ENCODE measurements at regions not wholly inside any gene's neighbourhood (a gene's known extent, or its start where the extent isn't known, plus 50 kb on each side); places are given as distances from the start of the nearest gene placed in this dataset.

DNA sequence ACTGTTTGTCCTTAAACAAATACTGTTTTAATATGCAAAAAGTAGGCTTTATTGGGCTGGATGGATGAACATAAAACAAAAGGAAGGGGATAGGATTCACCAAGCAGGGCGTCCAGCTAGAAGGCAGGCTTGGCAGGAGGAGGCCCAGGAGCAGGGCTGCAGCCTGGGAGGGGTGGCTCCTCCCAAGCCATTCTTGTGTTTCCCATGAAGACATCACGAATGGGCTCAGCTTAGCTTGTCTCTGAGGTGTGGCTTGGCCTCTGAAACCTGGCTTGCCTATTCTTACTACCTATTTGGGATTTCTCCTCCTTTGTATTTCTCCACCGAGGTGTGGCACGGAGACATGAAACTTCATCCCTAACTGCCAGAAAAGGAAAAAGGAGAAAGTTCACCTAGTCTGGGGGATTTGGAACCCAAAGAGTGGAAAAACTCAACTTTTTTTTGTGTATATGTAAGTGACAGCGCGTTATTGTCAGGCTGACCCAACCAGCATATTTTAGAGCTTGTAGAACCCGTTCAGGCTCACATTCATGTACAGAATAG, 481.9 kb upstream of the SPRED2 start:
- TF ChIP-seq EZH2 (IDR thresholded peaks at IDR 0.05; ENCODE audit: borderline replicate concordance, insufficient read depth, low read depth, low read length, poor library complexity, severe bottlenecking): no peak
- TF ChIP-seq, protein P1, sequence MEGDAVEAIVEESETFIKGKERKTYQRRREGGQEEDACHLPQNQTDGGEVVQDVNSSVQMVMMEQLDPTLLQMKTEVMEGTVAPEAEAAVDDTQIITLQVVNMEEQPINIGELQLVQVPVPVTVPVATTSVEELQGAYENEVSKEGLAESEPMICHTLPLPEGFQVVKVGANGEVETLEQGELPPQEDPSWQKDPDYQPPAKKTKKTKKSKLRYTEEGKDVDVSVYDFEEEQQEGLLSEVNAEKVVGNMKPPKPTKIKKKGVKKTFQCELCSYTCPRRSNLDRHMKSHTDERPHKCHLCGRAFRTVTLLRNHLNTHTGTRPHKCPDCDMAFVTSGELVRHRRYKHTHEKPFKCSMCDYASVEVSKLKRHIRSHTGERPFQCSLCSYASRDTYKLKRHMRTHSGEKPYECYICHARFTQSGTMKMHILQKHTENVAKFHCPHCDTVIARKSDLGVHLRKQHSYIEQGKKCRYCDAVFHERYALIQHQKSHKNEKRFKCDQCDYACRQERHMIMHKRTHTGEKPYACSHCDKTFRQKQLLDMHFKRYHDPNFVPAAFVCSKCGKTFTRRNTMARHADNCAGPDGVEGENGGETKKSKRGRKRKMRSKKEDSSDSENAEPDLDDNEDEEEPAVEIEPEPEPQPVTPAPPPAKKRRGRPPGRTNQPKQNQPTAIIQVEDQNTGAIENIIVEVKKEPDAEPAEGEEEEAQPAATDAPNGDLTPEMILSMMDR (IDR thresholded peaks at IDR 0.05): no peak
- Histone ChIP-seq H3K4me2 (replicated peaks; ENCODE audit: low read depth, low read length, poor library complexity, severe bottlenecking) (no peak overlapping the region), H3K4me1 (ENCODE audit: control insufficient read depth in 2 of 2, insufficient read depth in 2 of 2, low read length in 2 of 2) (no peaks in the 10 kb centered on the region), H3K4me3 (ENCODE audit: control extremely low read depth in 1 of 5, extremely low read depth in 1 of 5, insufficient read depth in 1 of 5, low read depth in 2 of 5, low read length in 4 of 5) (no peak overlapping the region), H3K27ac (ENCODE audit: low read length in 2 of 2) (no peak overlapping the region), H2AFZ (ENCODE audit: insufficient read depth, low read depth, low read length, poor library complexity, severe bottlenecking) (no peak overlapping the region), H3K27me3 (replicated peaks in 1 of 4; ENCODE audit: control extremely low read depth in 1 of 4, control insufficient read depth in 3 of 4, insufficient read depth in 4 of 4, low read length in 3 of 4) (no peaks in the 10 kb centered on the region), H3K36me3 (replicated peaks in 1 of 2; ENCODE audit: control extremely low read depth in 1 of 2, control insufficient read depth in 1 of 2, extremely low read depth in 1 of 2, insufficient read depth in 2 of 2, low read length in 1 of 2) (no peaks in the 10 kb centered on the region), H3K79me2 (ENCODE audit: control insufficient read depth, insufficient read depth, low read length) (no peaks in the 10 kb centered on the region), H3K9ac (ENCODE audit: low read length) (no peak overlapping the region), H3K9me3 (ENCODE audit: control extremely low read depth in 1 of 3, control insufficient read depth in 2 of 3, insufficient read depth in 1 of 3, low read length in 2 of 3) (no peaks in the 10 kb centered on the region), H4K20me1 (ENCODE audit: control insufficient read depth, insufficient read depth, low read length, poor library complexity, severe bottlenecking) (no peaks in the 10 kb centered on the region)
- Mint-ChIP-seq H3K27me3 (peaks cover 2% of the 10 kb centered on the region), H3K9me3 (ENCODE audit: insufficient read depth) (no peaks in the 10 kb centered on the region), H3K4me1 (no peaks in the 10 kb centered on the region), H3K27ac (no peak overlapping the region), H3K4me3 (no peak overlapping the region)
- 95% methylated on average over 5 of the region's 7 CpGs for WGBS (ENCODE audit: insufficient coverage)
- no peak for DNase-seq
- ATAC-seq (ENCODE audit: low read depth): no peak
- intact Hi-C loops (cut with micrococcal nuclease): no loop called here
- POLR2A ChIA-PET: no interaction called here
- CTCF ChIA-PET: no interaction called here

DNA sequence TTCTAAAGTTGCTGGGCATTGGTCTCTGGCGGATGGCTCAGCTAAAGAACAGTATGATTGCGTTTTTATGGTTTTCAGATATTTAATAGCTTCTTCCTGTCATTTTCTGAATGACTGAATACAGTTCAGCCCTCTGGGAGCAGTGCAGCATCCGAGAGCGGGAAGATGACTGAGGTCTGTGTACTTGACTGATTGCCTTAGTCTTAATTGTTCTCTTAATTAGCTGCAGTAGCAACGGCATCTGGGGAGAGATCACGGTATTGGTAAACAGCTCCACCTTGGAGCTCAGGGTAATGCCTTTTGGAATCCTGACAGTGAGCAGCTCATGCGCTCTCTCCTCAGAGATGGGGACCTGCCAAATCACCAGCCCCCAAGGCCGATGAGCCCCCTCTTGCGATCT, 481.4 kb upstream of the SPRED2 start:
- CTCF ChIA-PET: no interaction called here
- no peak overlapping the region for H3K27ac Mint-ChIP-seq

More for the DNA sequence above, 481.4 kb upstream of the SPRED2 start:
- Histone ChIP-seq H3K4me1 (ENCODE audit: control insufficient read depth in 2 of 2, insufficient read depth in 2 of 2, low read length in 2 of 2) (no peaks in the 10 kb centered on the region), H3K79me2 (ENCODE audit: control insufficient read depth, insufficient read depth, low read length) (no peaks in the 10 kb centered on the region), H3K4me2 (replicated peaks; ENCODE audit: low read depth, low read length, poor library complexity, severe bottlenecking) (no peak overlapping the region), H4K20me1 (ENCODE audit: control insufficient read depth, insufficient read depth, low read length, poor library complexity, severe bottlenecking) (no peaks in the 10 kb centered on the region), H3K27ac (ENCODE audit: low read length in 2 of 2) (no peak overlapping the region), H3K27me3 (replicated peaks in 1 of 4; ENCODE audit: control extremely low read depth in 1 of 4, control insufficient read depth in 3 of 4, insufficient read depth in 4 of 4, low read length in 3 of 4) (no peaks in the 10 kb centered on the region), H3K36me3 (replicated peaks in 1 of 2; ENCODE audit: control extremely low read depth in 1 of 2, control insufficient read depth in 1 of 2, extremely low read depth in 1 of 2, insufficient read depth in 2 of 2, low read length in 1 of 2) (no peaks in the 10 kb centered on the region), H3K4me3 (ENCODE audit: control extremely low read depth in 1 of 5, extremely low read depth in 1 of 5, insufficient read depth in 1 of 5, low read depth in 2 of 5, low read length in 4 of 5) (no peak overlapping the region), H3K9ac (ENCODE audit: low read length) (no peak overlapping the region), H3K9me3 (ENCODE audit: control extremely low read depth in 1 of 3, control insufficient read depth in 2 of 3, insufficient read depth in 1 of 3, low read length in 2 of 3) (no peaks in the 10 kb centered on the region), H2AFZ (ENCODE audit: insufficient read depth, low read depth, low read length, poor library complexity, severe bottlenecking) (no peak overlapping the region)
- WGBS (ENCODE audit: insufficient coverage): 98% methylated on average over 7 of the region's 9 CpGs
- TF ChIP-seq, protein P1 (IDR thresholded peaks at IDR 0.05): no peak
- no peak for TF ChIP-seq EZH2 (IDR thresholded peaks at IDR 0.05; ENCODE audit: borderline replicate concordance, insufficient read depth, low read depth, low read length, poor library complexity, severe bottlenecking)
- intact Hi-C loops (cut with micrococcal nuclease): no loop called here
- H3K9me3 Mint-ChIP-seq (ENCODE audit: insufficient read depth): no peaks in the 10 kb centered on the region
- POLR2A ChIA-PET: no interaction called here
- no peak for ATAC-seq (ENCODE audit: low read depth)
- no peak for DNase-seq
- H3K4me3 Mint-ChIP-seq: no peak overlapping the region
- H3K27me3 Mint-ChIP-seq: no peaks in the 10 kb centered on the region
- H3K4me1 Mint-ChIP-seq: no peaks in the 10 kb centered on the region

All from B cell (primary cell).